ENCODE measurements at regions not wholly inside any gene's neighbourhood (a gene's known extent, or its start where the extent isn't known, plus 50 kb on each side); places are given as distances from the start of the nearest gene placed in this dataset.

DNA sequence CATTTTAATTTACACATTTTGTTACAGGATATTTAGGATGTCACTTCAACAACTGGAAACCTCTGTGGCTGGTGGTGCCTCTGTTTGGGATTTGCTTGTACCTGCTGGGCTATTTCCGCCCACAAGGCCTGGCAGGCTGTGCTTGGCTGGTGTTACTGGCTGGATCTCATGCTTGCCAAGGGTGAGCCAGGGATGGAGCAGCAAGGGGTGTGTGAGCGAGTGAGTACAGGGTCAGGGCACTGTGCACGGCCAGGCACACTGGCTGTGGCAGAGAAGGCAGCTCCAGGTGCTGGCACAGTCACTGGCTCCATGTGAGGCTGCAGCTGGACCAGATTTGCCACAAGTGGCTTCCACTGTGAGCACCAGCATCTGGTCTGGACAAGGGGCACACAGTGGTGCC, 1254.8 kb downstream of the SLITRK5 start:
- TF ChIP-seq, protein P1, sequence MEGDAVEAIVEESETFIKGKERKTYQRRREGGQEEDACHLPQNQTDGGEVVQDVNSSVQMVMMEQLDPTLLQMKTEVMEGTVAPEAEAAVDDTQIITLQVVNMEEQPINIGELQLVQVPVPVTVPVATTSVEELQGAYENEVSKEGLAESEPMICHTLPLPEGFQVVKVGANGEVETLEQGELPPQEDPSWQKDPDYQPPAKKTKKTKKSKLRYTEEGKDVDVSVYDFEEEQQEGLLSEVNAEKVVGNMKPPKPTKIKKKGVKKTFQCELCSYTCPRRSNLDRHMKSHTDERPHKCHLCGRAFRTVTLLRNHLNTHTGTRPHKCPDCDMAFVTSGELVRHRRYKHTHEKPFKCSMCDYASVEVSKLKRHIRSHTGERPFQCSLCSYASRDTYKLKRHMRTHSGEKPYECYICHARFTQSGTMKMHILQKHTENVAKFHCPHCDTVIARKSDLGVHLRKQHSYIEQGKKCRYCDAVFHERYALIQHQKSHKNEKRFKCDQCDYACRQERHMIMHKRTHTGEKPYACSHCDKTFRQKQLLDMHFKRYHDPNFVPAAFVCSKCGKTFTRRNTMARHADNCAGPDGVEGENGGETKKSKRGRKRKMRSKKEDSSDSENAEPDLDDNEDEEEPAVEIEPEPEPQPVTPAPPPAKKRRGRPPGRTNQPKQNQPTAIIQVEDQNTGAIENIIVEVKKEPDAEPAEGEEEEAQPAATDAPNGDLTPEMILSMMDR (IDR thresholded peaks at IDR 0.05): no peak
- no peak for TF ChIP-seq POLR2A (IDR thresholded peaks at IDR 0.05)

Data from thyroid gland (tissue), 4 donors.